SK-N-SH (cell line): ENCODE measurements at regions not wholly inside any gene's neighbourhood (a gene's known extent, or its start where the extent isn't known, plus 50 kb on each side); places are given as distances from the start of the nearest gene placed in this dataset.

ENCODE experiments used
- CTCF ChIA-PET: fragments of 300-600, 350-600 bp; formaldehyde crosslinking; extraction: SDS; loops from one replicate; lab custom pipeline; 2021; lab: Yijun Ruan, JAX
- POLR2A ChIA-PET: fragments of 350-600 bp; sonication (Branson Sonifier 250); formaldehyde crosslinking; extraction: SDS; loops from one replicate; lab custom pipeline; 2020; ENCODE audit warnings: antibody characterized with exemption, inconsistent platforms; lab: Yijun Ruan, JAX
- DNase-seq: peaks from one replicate; pipeline ENCODE4 v3.0.0; 2012
- H2AFZ ChIP-seq: fragments of 200-600 bp; sonication (generic); 2 replicates; pipeline ENCODE4 v1.8.1; 2016; ENCODE audit warnings: antibody characterized with exemption, mild to moderate bottlenecking, low read depth
- H3F3A ChIP-seq: fragments of 200-600 bp; sonication (generic); replicated peaks from 2 replicates; pipeline ENCODE3; 2016; ENCODE audit warnings: antibody characterized with exemption, mild to moderate bottlenecking; ENCODE audit not compliant: insufficient read depth
- H3K27ac ChIP-seq, 2 experiments: fragments of 200-500 bp in 1 of 2; fragments of 200-600 bp in 1 of 2; sonication (Bioruptor generic) in 1 of 2; sonication (generic), shearing (Covaris generic) in 1 of 2; 2 replicates each; pipeline versions ENCODE4 v1.5.1 to v1.6.1; 2014 to 2016; ENCODE audit warnings: low read depth in 2 of 2, inconsistent platforms in 1 of 2, low read length in 1 of 2, mild to moderate bottlenecking in 1 of 2, mixed read lengths in 1 of 2
- H3K27me3 ChIP-seq: fragments of 200-600 bp; sonication (generic), shearing (Covaris generic); 2 replicates; pipeline ENCODE4 v1.6.1; 2016; ENCODE audit warnings: mixed run types; ENCODE audit not compliant: insufficient read depth
- H3K36me3 ChIP-seq, 2 experiments: fragments of 200-500 bp in 1 of 2; fragments of 200-600 bp in 1 of 2; sonication (Bioruptor generic) in 1 of 2; sonication (generic) in 1 of 2; replicated peaks in 1 of 2; 2 replicates each; pipeline versions ENCODE3 to v1.5.1; 2014 to 2016; ENCODE audit warnings: low read length in 1 of 2, mild to moderate bottlenecking in 1 of 2; ENCODE audit not compliant: insufficient read depth in 2 of 2, control insufficient read depth in 1 of 2
- H3K4me1 ChIP-seq, 2 experiments: fragments of 200-500 bp in 1 of 2; fragments of 200-600 bp in 1 of 2; sonication (Bioruptor generic) in 1 of 2; sonication (generic), shearing (Covaris generic) in 1 of 2; 2 replicates each; pipeline versions ENCODE4 v1.5.1 to v1.6.1; 2014 to 2016; ENCODE audit warnings: low read depth in 1 of 2, low read length in 1 of 2, mixed run types in 1 of 2; ENCODE audit not compliant: insufficient read depth in 2 of 2, control insufficient read depth in 1 of 2
- H3K4me2 ChIP-seq: fragments of 200-600 bp; sonication (generic), shearing (Covaris generic); 2 replicates; pipeline ENCODE4 v1.6.1; 2017; ENCODE audit warnings: mixed run types
- H3K4me3 ChIP-seq, 2 experiments: fragments of 200-500 bp in 1 of 2; fragments of 200-600 bp in 1 of 2; sonication (Bioruptor generic) in 1 of 2; sonication (generic), shearing (Covaris generic) in 1 of 2; 2 replicates each; pipeline versions ENCODE4 v1.5.1 to v1.8.1; 2014 to 2016; ENCODE audit warnings: low read depth in 2 of 2, inconsistent platforms in 1 of 2, low read length in 1 of 2, mild to moderate bottlenecking in 1 of 2, mixed read lengths in 1 of 2, moderate library complexity in 1 of 2
- H3K79me2 ChIP-seq: fragments of 200-600 bp; sonication (generic); 2 replicates; pipeline ENCODE4 v1.8.1; 2017; ENCODE audit warnings: mild to moderate bottlenecking; ENCODE audit not compliant: insufficient read depth
- H3K9ac ChIP-seq: fragments of 200-600 bp; sonication (generic); 2 replicates; pipeline ENCODE4 v1.6.1; 2017; ENCODE audit warnings: mixed run types
- H3K9me2 ChIP-seq: fragments of 200-600 bp; sonication (generic); 2 replicates; pipeline ENCODE4 v1.6.1; 2017; ENCODE audit warnings: mixed run types
- H3K9me3 ChIP-seq: fragments of 200-600 bp; sonication (generic); 2 replicates; pipeline ENCODE4 v1.6.1; 2017; ENCODE audit warnings: mixed run types, mild to moderate bottlenecking, moderate library complexity
- H4K20me1 ChIP-seq: fragments of 200-600 bp; sonication (generic); 2 replicates; pipeline ENCODE4 v1.6.1; 2017; ENCODE audit warnings: mild to moderate bottlenecking, mixed run types; ENCODE audit not compliant: insufficient read depth
- CHD2 ChIP-seq: fragments of 150-350 bp; IDR thresholded peaks from 2 replicates; pipeline ENCODE4 v1.6.1; 2018; ENCODE audit warnings: low read length; ENCODE audit not compliant: partially characterized antibody
- EP300 ChIP-seq, 2 experiments: IDR thresholded peaks; 2 replicates each; pipeline versions ENCODE4 v1.4.0 to v1.6.1; 2012; ENCODE audit warnings: borderline replicate concordance in 1 of 2, low read depth in 1 of 2, low read length in 1 of 2
- EZH2phosphoT487 ChIP-seq: fragments of 200-600 bp; sonication (generic); IDR thresholded peaks from 2 replicates; pipeline ENCODE4 v1.6.1; 2017; ENCODE audit warnings: low read depth, mixed run types, mild to moderate bottlenecking, antibody characterized with exemption, moderate library complexity, borderline replicate concordance
- FOSL2 ChIP-seq: IDR thresholded peaks from 2 replicates; pipeline ENCODE4 v1.4.0; 2012; ENCODE audit warnings: low read depth, mild to moderate bottlenecking, moderate library complexity, borderline replicate concordance
- GABPA ChIP-seq: IDR thresholded peaks from 2 replicates; pipeline ENCODE4 v1.4.0; 2012; ENCODE audit warnings: low read depth, mild to moderate bottlenecking
- GATA2 ChIP-seq: sonication (generic); formaldehyde crosslinking; IDR thresholded peaks from 2 replicates; pipeline ENCODE4 v1.5.0; 2020; ENCODE audit warnings: mild to moderate bottlenecking, missing genetic modification reagents
- IRF3 ChIP-seq: fragments of 150-350 bp; IDR thresholded peaks from 2 replicates; pipeline ENCODE4 v1.6.1; 2016; ENCODE audit warnings: mild to moderate bottlenecking, low read depth, low read length
- JUND ChIP-seq: IDR thresholded peaks from 2 replicates; pipeline ENCODE4 v1.4.0; 2012
- MAX ChIP-seq: IDR thresholded peaks from 2 replicates; pipeline ENCODE4 v1.4.0; 2012; ENCODE audit warnings: low read depth
- NFIC ChIP-seq: IDR thresholded peaks from 2 replicates; pipeline ENCODE4 v1.4.0; 2012; ENCODE audit warnings: borderline replicate concordance
- NRF1 ChIP-seq: IDR thresholded peaks from 2 replicates; pipeline ENCODE4 v1.6.1; 2012; ENCODE audit warnings: low read depth, mild to moderate bottlenecking, low read length
- PBX3 ChIP-seq: IDR thresholded peaks from 2 replicates; pipeline ENCODE4; 2012
- POLR2AphosphoS5 ChIP-seq: IDR thresholded peaks from 2 replicates; pipeline ENCODE4 v1.6.1; 2012; ENCODE audit warnings: low read depth, low read length
- RAD21 ChIP-seq: IDR thresholded peaks from 2 replicates; pipeline ENCODE4 v1.6.1; 2012; ENCODE audit warnings: mild to moderate bottlenecking, low read length
- REST ChIP-seq: IDR thresholded peaks from 2 replicates; pipeline ENCODE4 v1.6.1; 2012; ENCODE audit warnings: mild to moderate bottlenecking, low read depth, low read length, moderate library complexity
- RXRA ChIP-seq: IDR thresholded peaks from 2 replicates; pipeline ENCODE4 v1.4.0; 2012; ENCODE audit warnings: low read depth, mild to moderate bottlenecking, borderline replicate concordance
- TCF12 ChIP-seq: IDR thresholded peaks from 2 replicates; pipeline ENCODE4 v1.4.0; 2012
- TEAD4 ChIP-seq: IDR thresholded peaks from 2 replicates; pipeline ENCODE4 v1.4.0; 2012; ENCODE audit warnings: mild to moderate bottlenecking, borderline replicate concordance; ENCODE audit not compliant: insufficient read depth
- USF1 ChIP-seq: IDR thresholded peaks from 2 replicates; pipeline ENCODE4 v1.4.0; 2012; ENCODE audit warnings: low read depth, borderline replicate concordance
- USF2 ChIP-seq: fragments of 150-350 bp; IDR thresholded peaks from 2 replicates; pipeline ENCODE4 v1.6.1; 2017; ENCODE audit warnings: antibody characterized with exemption, low read length, low read depth, borderline replicate concordance

GRCh38 chr10:64726466-64726865 lies 1205.3 kb downstream of the REEP3 start:
- DNase-seq: no peak
- H3K4me3 ChIP-seq: no peak overlapping the region
- no peaks in the 10 kb centered on the region for H3K27me3 ChIP-seq
- POLR2A ChIA-PET: no interaction called here
- no peak overlapping the region for H2AFZ ChIP-seq
- H3K9me3 ChIP-seq: no peaks in the 10 kb centered on the region
- no peak overlapping the region for H3K9ac ChIP-seq
- CTCF ChIA-PET: no interaction called here
- no peaks in the 10 kb centered on the region for H3K36me3 ChIP-seq
- H3K4me2 ChIP-seq: no peak overlapping the region
- no peaks in the 10 kb centered on the region for H3K9me2 ChIP-seq
- H4K20me1 ChIP-seq: no peaks in the 10 kb centered on the region
- no peak overlapping the region for H3K27ac ChIP-seq
- H3K4me1 ChIP-seq: no peaks in the 10 kb centered on the region
- H3F3A ChIP-seq: no peaks in the 10 kb centered on the region
- no peaks in the 10 kb centered on the region for H3K79me2 ChIP-seq
- TF ChIP-seq IRF3 (no peak), CHD2 (no peak), EP300 (IDR thresholded peaks at IDR 0.05; ENCODE audit: borderline replicate concordance in 1 of 2, low read depth in 1 of 2, low read length in 1 of 2) (no peak), FOSL2 (no peak), NFIC (no peak), GATA2 (no peak), POLR2AphosphoS5 (no peak), NRF1 (no peak), GABPA (no peak), EZH2phosphoT487 (no peak)

GRCh38 chr10:64731016-64731415 lies 1209.8 kb downstream of the REEP3 start:
- Histone ChIP-seq H3K9ac (no peak overlapping the region), H3K4me2 (no peak overlapping the region), H3K9me2 (no peaks in the 10 kb centered on the region), H3K4me3 (no peak overlapping the region), H3K27me3 (no peaks in the 10 kb centered on the region), H3K36me3 (no peaks in the 10 kb centered on the region), H3K9me3 (no peaks in the 10 kb centered on the region), H3F3A (no peaks in the 10 kb centered on the region), H4K20me1 (no peaks in the 10 kb centered on the region), H2AFZ (no peak overlapping the region), H3K79me2 (no peaks in the 10 kb centered on the region), H3K4me1 (no peaks in the 10 kb centered on the region), H3K27ac (no peak overlapping the region)
- ChIA-PET CTCF (interaction anchor here (0.6 kb wide), 1 partner anchor 615 kb away, joined by 3 read pairs; no protein-coding TSS in a partner anchor), POLR2A (no interaction called here)
- DNase-seq: no peak
- no peak for TF ChIP-seq NFIC
- TF ChIP-seq USF1: no peak
- TF ChIP-seq RAD21: no peak
- TF ChIP-seq TEAD4: no peak
- TF ChIP-seq PBX3: no peak
- TF ChIP-seq TCF12: no peak
- TF ChIP-seq IRF3: no peak
- no peak for TF ChIP-seq REST
- TF ChIP-seq RXRA: no peak
- TF ChIP-seq USF2: no peak
- TF ChIP-seq EZH2phosphoT487: no peak
- TF ChIP-seq JUND: no peak
- no peak for TF ChIP-seq MAX
